ENCODE measurements at regions not wholly inside any gene's neighbourhood (a gene's known extent, or its start where the extent isn't known, plus 50 kb on each side); places are given as distances from the start of the nearest gene placed in this dataset.

DNA sequence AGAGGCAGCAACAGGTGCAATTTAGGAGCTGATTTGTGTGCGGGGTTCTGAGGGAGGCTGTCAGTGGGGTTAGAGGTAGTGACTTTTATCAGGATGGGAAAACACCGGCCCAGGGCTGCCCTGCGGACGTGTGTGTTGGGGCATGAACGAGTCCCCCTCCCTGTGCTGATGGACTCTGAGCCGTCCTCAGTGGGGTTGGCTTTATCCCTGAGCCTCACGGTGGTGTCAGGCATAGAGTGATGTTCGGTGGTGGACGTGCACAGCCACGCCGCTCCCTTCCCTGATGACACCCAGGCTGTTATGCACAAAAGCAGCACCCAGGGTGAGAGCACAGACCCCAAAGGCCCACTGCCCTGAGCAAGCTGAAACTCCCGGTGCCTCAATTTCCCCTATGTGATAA, 809.1 kb downstream of the BRD1 start:
- Histone ChIP-seq H3F3A (ENCODE audit: control insufficient read depth, insufficient read depth) (no peaks in the 10 kb centered on the region), H3K27me3 (ENCODE audit: control insufficient read depth, low read length) (no peaks in the 10 kb centered on the region), H3K9me2 (replicated peaks; ENCODE audit: control insufficient read depth, low read length) (no peaks in the 10 kb centered on the region), H3K4me2 (ENCODE audit: low read length) (no peak overlapping the region), H3K4me1 (ENCODE audit: control insufficient read depth, low read length) (no peaks in the 10 kb centered on the region), H3K4me3 (ENCODE audit: low read length) (no peak overlapping the region), H4K20me1 (ENCODE audit: control insufficient read depth, insufficient read depth, low read depth, low read length) (no peaks in the 10 kb centered on the region), H3K27ac (ENCODE audit: low read depth, low read length) (no peak overlapping the region), H3K9me3 (ENCODE audit: control insufficient read depth, insufficient read depth, low read length) (no peaks in the 10 kb centered on the region), H3K79me2 (ENCODE audit: control insufficient read depth, low read length) (no peaks in the 10 kb centered on the region), H3K36me3 (ENCODE audit: control insufficient read depth, low read length) (no peaks in the 10 kb centered on the region)
- TF ChIP-seq CTCF (IDR thresholded peaks at IDR 0.05; ENCODE audit: low read depth, low read length, poor library complexity, severe bottlenecking), result no peak
- no peak for TF ChIP-seq EZH2phosphoT487 (IDR thresholded peaks at IDR 0.05; ENCODE audit: borderline replicate concordance, low read length)

GRCh38 chr22:49017482-49018329, 810.0 kb downstream of the BRD1 start:
- Histone ChIP-seq H3K36me3 (ENCODE audit: control insufficient read depth, low read length) (no peaks in the 10 kb centered on the region), H3K27ac (ENCODE audit: low read depth, low read length) (no peak overlapping the region), H3K4me3 (ENCODE audit: low read length) (no peak overlapping the region), H3K9me3 (ENCODE audit: control insufficient read depth, insufficient read depth, low read length) (no peaks in the 10 kb centered on the region), H3F3A (ENCODE audit: control insufficient read depth, insufficient read depth) (no peaks in the 10 kb centered on the region), H3K4me2 (ENCODE audit: low read length) (no peak overlapping the region), H3K27me3 (ENCODE audit: control insufficient read depth, low read length) (no peaks in the 10 kb centered on the region), H4K20me1 (ENCODE audit: control insufficient read depth, insufficient read depth, low read depth, low read length) (no peaks in the 10 kb centered on the region), H3K4me1 (ENCODE audit: control insufficient read depth, low read length) (no peaks in the 10 kb centered on the region), H3K9me2 (replicated peaks; ENCODE audit: control insufficient read depth, low read length) (no peaks in the 10 kb centered on the region), H3K79me2 (ENCODE audit: control insufficient read depth, low read length) (no peaks in the 10 kb centered on the region)
- TF ChIP-seq CTCF (IDR thresholded peaks at IDR 0.05; ENCODE audit: low read depth, low read length, poor library complexity, severe bottlenecking), result no peak

- H3K4me2 ChIP-seq (ENCODE audit: low read length), result no peak overlapping the region
- H3F3A ChIP-seq (ENCODE audit: control insufficient read depth, insufficient read depth), result no peaks in the 10 kb centered on the region
- no peaks in the 10 kb centered on the region for H4K20me1 ChIP-seq (ENCODE audit: control insufficient read depth, insufficient read depth, low read depth, low read length)
- no peaks in the 10 kb centered on the region for H3K9me2 ChIP-seq (replicated peaks; ENCODE audit: control insufficient read depth, low read length)
- TF ChIP-seq EZH2phosphoT487 (IDR thresholded peaks at IDR 0.05; ENCODE audit: borderline replicate concordance, low read length), result no peak
- TF ChIP-seq CTCF (IDR thresholded peaks at IDR 0.05; ENCODE audit: low read depth, low read length, poor library complexity, severe bottlenecking), result no peak
- no peaks in the 10 kb centered on the region for H3K79me2 ChIP-seq (ENCODE audit: control insufficient read depth, low read length)
- no peaks in the 10 kb centered on the region for H3K27me3 ChIP-seq (ENCODE audit: control insufficient read depth, low read length)
- H3K36me3 ChIP-seq (ENCODE audit: control insufficient read depth, low read length), result no peaks in the 10 kb centered on the region
- no peaks in the 10 kb centered on the region for H3K4me1 ChIP-seq (ENCODE audit: control insufficient read depth, low read length)
- no peaks in the 10 kb centered on the region for H3K9me3 ChIP-seq (ENCODE audit: control insufficient read depth, insufficient read depth, low read length)
- no peak overlapping the region for H3K4me3 ChIP-seq (ENCODE audit: low read length)
- H3K27ac ChIP-seq (ENCODE audit: low read depth, low read length), result no peak overlapping the region
Observed at GRCh38 chr22:49016909-49017481, 810.7 kb downstream of the BRD1 start.
